NCI-H146 treated with DMSO at 0.1 percent for 48 hours (cell line): ENCODE measurements at regions not wholly inside any gene's neighbourhood (a gene's known extent, or its start where the extent isn't known, plus 50 kb on each side); places are given as distances from the start of the nearest gene placed in this dataset.

Experiments
- DNase-seq: peaks from one replicate; lab custom pipeline; 2025; ENCODE audit not compliant: unreplicated experiment; lab: John Stamatoyannopoulos, UW

DNA sequence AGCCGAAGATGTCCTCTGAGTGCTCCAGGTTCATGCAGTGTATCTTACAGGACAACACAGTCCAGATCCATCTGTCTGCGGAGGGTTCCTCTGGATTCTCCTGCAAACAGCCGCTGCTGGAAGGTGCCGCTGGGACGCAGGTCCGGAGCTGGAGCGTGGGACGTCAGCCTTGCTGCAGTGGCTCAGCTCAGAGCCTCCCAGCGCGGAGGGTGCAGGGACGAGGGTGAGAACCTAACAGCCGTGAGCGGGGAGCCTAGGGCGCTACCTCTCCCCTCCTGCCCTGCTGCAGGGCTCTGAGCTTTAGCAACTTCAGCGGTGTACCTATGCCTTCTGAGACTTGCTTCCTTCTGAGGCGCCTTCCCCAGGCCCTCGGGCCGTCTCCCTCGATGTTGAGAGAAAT, 137.6 kb upstream of the TMEM72 start:
- DNase-seq: no peak

DNA sequence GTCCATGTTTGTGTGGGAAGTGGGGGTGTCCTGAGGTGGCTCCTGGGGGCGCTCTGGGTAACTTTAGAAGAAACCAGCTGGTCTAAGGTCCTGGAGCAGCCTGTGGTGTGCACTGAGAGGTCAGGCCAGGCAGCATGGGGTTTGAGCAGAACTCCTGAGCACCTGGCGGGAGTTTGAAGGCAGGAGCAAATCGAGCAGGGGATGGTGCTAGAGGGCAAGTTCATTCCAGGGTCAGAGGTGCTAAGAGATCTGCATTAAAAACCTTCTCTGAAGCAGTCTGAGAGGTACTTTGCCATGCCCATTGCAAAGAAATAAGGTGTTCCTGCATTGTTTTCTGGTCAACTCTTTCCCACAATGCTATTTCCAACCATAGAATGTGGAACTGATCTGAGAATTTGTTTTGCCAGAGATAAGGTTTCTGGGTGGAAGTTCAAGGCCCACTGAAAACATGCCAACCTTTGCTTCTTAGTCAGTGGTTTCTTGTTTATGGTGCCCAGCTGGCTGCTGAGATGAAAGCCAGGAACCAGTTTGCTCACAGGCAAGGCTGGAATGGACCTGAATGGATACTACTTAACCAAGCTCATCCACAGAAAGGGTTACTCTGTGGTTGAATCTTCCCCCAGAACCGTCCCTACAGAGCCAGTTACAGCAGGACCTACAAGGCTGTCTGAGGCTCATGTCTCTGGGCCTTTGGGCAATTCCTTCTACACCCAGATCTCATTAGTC, 136.3 kb upstream of the TMEM72 start:
- DNase-seq: no peak

DNA sequence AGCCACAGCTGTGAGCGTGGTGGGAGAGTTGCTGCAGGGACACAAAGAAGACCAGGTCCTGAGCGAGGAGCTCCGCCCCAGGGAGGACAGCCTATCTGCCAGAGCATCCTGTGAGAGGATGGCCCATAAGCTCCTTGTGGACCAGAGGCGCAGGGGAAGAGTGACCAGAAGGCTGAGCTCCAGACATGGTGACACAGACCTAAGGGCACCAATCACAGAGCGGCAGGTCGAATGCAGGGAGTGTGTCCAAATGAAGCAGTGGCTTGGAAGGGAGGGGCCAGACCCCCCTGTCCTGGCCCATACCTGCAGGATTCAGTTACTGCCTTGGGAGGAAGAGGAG, 135.8 kb upstream of the TMEM72 start:
- DNase-seq: no peak

DNA sequence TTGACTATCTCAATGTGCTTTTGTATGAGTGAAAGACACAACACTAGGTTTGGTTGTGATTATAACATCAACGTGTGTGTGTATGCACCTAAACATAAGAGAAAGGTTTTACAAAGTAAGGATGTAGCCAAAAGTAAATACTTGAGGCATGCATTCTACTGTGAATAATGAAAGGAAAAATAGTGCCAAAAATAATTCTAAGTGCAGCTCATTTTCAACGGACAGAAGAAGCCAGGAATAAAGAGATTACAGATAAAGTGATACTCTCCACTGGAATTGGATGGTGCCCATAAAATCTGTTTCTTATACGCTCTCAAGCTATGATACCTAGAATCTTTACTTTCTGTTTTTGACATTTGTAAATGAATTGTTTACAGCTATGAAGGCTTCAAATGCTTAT, 135.0 kb upstream of the TMEM72 start:
- DNase-seq: no peak

DNA sequence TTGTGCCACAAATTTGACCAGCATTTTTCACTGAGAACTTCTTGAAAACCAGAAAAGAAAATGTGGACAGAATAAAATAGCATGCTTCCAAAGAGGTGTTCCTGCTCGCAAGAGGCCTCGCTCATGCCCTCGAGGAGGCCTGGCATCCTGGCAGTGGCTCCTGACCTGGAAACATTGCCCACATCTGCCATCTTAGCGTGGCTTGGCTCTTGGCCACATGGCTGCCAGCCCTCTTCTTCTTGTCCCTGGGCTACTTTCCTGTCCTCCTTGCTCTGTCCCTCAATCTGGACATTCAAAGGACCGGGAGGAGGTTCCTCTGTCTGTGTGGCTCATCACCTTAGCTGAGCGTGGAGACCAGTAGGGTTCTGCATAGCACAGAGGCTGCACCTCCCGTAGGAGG, 131.6 kb upstream of the TMEM72 start:
- DNase-seq: no peak

DNA sequence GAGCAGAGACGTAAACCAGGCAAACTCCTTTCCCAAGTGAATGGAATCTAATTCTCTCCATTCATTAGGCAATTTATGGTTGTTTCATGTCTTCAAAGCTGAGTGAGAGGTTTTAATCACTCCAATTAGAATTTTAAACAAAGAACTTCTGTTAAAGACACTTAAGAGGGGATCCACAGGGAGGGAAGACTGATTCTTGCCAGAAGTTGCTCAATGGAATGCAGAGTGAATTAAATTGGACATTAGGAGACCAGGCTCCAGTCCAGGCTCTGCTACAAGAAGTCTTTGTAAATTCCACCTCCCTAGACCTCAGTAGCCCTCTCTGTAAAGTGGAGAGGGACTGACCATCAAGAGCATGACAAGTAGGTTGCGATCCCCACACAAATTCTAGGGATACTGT, 130.7 kb upstream of the TMEM72 start:
- no peak for DNase-seq

DNA sequence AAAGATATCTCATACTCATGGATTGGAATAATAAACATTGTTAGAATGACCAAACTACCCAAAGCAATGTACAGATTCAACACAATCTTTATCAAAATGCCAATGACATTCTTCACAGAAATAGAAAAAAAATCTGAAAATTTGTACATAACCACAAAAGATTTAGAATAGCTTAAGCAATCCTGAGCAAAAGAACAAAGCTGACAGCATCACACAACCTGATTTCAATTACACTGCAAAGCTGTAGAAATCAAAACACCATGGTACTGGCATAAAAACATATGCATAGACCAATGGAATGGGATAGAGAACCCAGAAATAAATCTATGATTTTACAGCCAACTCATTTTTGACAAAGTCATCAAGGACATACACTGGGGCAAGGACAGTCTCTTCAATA, 130.0 kb upstream of the TMEM72 start:
- no peak for DNase-seq

DNA sequence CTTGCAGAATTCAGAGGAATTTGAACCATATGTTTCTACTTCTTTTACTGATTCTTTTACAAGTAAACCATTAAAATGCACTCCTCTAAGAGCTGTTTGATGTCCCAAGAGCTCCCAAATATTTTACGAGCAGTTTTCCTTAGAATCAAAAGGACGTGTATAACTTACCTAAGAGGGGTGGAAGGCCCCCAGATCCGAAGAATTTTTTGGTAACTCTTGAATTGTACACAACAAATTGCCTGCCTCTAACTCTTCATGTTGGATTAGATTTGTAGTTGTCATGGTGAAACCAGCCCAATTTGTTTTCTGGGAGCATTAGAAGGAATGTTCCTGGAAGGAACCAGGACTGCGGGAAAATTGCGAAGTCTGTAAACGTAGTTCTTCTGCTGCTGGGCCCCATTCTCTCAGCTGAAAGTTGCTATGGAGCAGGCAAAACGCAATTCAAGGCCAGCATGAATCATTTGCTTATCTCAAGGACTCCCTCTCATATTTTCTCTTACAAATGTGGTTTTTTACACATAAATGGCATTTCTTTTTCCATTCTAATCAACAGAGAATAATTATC, 124.8 kb upstream of the TMEM72 start:
- no peak for DNase-seq

DNA sequence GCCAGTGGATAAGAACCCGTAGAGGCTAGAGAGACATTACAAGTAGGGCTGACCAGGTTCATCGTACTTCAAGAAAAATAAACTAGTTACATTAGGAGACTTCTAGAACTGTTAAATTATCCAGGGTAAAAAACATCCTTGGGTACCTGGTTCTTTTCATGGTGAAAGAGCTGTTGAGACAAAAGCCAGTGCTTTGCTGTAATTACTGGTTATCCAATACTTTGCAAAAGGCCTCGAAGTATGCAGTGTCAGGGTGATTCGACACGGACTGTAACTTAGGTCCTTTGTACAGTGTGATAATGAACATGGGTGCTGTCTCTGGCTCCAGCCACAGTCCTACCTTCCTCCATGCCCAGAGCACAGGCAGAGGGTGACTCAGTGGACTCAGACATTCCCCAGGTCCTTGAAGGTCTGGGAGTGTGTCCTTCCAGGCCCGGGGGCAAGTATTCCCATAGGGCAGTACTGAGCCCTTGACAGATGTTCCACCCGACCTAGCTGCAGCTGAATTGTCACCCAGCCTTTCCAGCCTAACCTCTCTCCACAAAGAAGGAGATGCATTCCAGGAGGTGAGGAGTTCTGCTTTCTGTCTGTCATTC, 123.6 kb upstream of the TMEM72 start:
- no peak for DNase-seq

DNA sequence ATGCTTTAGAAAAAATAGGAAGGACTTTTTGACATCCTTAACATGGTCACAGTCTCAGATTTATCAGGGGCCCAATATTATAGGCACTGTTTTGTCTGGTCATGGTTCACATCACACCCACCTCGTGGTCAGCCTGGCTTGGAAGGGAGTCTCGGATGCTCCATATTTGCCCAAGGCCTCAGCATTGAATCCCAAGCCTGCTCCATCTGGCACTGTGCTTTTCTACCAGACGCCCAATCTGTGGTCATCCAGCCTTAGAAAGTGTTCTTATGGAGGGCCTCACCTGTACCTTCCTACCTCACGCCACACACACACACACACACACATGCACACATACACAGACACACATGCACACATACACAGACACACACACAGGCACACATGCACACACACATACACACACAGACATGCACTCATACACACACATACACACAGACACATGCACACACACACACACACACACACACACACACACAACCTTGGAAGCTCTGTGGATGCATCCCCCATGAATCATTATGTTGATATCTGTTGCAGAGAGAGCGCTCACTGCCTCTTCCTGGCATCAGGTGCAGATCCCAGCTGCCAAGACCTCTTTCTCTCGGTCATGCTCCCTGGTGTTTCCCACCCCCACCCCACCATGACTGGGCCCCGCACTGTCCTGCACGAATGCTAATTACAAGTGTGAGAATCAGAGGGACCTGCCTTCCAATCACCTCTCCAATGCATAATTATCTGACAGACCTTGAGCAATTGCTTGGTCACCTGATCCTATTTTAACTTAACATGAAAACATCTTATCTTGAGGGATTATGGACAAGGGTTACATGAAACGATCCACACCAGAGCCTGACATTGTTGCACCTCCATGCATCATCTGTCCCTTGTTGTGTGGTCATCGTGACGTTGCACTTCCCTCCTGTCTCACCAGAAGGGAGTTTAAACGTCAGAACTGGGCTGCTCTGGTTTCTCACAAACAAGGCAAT, 122.7 kb upstream of the TMEM72 start:
- no peak for DNase-seq

DNA sequence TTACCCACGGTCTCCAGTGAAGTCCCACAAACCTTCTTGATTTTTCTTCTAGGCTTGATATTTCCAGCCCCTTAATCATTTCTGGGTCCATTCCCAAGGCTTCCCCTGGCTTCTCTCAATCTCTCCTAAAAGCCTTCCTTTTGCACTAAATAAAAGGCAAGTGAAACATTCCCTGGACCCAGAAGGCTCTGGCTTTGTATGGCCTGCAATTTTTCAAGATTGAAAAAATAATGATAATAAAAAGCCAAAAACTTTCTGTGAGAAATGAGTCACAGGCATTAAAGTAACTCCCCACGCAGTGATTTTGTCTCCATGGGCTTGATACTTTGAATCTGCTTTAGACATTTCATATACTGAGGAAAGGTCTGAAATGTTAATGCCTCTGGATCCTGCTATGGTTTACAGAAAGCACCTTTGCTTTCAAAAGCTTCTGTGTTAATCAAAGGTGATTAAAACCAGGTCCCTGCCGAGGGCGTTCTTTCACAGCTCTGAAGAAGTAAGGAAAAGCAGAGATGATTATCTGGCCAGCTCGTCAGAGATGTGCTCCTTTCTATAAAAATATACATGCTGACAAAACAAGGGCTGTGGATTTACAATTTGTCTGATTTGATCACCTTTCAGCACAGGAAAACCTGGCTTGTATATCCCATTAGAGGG, 118.9 kb upstream of the TMEM72 start:
- DNase-seq: no peak

DNA sequence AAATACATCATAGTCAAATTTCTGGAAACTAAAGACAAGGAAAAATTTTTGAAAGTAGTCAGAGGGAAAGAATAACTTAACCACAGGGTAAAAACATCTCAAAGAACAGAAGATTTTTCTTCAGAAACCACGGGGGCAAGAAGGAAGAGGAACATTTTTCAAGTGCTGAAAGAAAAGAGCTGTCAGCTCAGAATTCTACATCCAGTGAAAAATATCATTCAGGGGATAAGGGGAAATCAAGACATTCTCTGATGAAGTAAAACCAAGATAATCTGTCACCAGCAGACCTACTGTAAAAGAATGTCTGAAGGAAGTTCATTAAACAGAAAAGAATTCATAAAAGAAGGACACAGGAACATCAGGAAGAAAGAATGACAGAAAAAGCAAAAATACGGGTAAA, 111.2 kb upstream of the TMEM72 start:
- no peak for DNase-seq

DNA sequence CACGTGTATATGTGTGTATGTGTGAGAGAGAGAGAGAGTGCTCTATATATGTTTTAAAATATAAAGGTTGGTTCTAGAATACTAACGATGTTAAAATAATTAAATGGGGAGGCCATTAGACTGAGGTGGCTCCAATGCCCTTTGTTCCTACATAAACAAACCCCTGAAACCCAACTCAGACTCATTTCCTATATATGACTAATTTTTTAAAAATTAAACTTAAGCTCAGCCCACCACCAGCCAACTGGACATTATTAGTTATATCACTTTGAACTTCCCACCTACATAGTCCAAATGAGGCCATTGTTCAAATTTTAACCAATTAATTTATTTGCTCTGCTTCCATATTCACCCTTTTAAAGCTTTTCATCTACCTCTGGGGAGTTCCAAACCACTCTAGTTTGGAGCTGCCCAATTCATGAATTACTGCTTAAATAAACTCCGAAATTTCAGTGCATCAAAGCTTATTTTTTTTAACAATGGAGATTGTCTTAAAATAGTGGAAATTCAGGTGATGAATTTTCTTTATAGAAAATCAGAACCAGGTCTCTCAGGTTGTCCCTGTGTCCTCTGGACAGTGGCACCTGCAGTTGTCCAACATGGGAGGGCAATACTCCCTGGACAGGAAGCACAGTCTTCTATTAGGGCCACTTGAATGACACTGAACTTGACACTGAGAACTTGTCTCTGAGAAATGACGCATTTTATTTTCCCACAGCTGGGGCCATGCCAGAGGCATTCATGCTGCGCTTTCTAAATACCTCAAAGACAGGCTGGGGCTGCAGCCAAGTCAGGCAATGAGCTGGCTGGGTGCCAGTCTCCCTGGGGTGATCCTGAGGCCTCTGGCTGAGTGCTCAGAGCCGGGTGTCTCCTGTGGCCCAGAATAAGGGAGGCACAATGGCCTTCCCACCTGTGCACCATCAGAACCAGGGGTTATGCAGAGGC, 109.5 kb upstream of the TMEM72 start:
- no peak for DNase-seq

DNA sequence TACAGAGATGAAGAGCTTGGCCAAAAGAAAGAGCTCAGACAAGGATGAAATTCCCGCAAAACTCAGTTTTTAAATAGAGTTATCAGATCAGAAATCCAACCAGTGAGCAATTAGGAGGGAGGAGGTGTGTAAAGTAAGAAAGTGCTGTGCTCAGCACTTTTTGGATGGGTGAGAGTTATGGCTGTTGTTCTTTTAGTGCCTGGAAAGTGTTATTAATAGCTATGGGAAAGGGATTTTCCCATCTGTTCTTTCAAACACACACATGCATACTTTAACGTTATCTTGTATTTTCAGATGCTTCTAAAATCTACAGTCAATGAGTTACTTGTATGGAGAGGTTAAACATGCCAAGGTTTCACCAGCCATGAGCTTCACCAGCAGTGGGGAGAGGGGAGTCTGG, 107.3 kb upstream of the TMEM72 start:
- no peak for DNase-seq

DNA sequence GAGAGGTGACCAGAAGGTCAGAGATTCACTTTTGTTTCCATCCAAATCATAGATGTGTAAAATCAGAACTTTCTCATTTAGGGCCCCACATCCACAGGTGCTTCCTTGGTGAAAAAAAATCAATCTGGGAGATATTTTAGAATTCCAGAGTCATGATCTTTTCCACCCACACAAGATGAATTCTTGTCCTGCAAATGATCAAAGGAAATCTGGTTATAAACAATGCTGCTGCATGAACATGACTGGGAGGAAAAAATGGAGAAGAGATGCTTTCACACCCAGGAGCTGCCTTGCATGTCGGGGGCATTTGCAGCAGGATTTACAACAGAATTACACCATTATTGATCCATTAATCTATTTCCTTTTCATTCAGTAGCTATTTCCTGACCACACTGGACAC, 106.5 kb upstream of the TMEM72 start:
- no peak for DNase-seq

DNA sequence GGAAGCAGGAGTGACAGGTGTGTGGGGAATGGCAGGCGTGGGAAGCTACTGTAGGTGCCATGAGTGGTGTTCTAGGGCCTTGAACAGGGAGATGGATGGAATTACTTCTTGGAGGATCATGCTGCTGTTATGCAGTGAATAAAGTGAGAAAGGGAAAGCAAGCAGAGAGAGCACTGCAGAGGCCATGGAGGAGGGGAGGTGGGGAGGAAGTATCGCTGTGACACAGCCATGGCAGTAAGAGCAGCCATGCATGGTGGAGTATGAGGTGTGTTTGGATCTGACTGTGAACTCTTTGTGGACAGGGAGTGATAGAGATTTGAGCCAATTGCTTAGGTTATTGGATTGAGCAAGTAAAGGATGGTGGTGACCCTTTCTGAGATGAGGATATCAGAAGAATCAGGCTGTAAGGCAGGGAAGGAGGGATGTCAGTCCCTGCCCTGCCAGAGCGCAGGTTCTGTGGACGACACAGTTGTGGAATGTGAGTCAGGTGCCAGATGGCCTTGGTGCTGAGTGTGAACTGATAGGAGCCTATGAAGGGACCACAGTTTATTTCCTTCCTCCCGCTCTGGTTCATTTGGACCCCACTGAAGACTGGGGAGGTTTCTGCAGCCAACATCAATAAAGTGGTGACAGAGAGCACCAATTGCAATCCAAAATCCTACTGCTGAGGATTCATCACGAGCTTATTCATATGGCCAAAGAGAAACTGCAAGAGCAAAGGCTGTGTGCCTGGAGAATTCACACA, 105.5 kb upstream of the TMEM72 start:
- no peak for DNase-seq

DNA sequence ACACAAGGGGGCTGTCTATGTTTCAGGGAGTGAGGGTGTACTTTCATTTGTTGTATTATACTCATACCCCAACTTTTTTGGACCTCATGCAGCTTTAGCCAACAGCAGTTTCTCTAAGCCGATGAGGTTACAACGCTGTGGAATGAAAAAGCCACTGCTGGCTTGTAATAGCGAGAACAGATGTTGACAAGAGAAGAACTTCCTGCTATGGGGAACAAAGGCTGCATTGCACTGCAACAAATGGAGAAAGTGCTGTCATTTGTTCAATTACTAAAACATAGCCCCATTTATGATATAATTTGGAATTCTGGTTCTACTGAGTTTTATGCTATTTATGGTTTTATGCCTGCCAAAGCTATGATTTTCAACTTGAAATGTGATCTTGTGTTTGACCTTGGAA, 104.2 kb upstream of the TMEM72 start:
- DNase-seq: no peak

DNA sequence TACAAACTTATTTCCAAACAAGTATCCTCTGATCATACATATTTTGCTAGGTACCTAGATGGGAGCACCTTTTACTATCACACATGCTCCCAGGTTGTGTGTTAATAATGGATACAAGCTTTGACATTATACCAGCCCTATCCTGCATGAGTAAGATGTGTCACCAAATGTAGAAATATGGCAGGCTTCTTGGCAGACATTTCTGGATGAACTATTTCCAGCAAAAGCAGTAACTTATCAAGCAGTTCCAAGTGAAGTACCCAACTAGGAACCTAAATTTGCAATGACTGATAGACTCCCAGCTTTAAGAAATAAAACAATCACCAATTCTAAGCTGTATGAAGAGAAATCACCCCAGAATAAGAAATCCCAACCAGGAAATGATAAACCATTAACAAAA, 103.7 kb upstream of the TMEM72 start:
- no peak for DNase-seq

DNA sequence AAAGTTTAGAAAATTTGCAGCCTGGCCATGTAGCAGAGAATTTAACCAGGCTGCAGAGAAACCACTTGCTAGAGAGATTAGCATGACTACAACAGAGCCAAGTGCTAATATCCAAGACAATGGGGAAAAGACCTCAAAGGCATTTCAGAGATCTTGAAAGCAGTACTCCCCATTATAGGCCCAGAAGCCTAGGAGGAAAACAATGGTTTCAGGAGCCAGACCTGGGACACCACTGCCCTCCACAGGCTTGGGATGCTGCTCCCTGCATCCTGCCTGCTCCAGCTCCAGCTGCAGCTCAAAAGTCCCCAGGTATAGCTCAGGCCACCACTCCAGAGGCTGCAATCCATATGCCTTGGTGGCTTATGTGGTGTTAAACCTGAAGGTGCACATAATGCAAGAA, 101.5 kb upstream of the TMEM72 start:
- DNase-seq: no peak
